GM10266 (cell line): ENCODE measurements at regions not wholly inside any gene's neighbourhood (a gene's known extent, or its start where the extent isn't known, plus 50 kb on each side); places are given as distances from the start of the nearest gene placed in this dataset.

ENCODE experiments used
- DNase-seq: peaks from one replicate; pipeline ENCODE4 v3.0.0; 2012; ENCODE audit errors: extremely low spot score
- CTCF ChIP-seq: IDR thresholded peaks from 2 replicates; pipeline ENCODE4 v1.5.1; 2012; ENCODE audit warnings: mild to moderate bottlenecking, low read depth; ENCODE audit not compliant: control insufficient read depth, insufficient read depth; ENCODE audit errors: missing control alignments

DNA sequence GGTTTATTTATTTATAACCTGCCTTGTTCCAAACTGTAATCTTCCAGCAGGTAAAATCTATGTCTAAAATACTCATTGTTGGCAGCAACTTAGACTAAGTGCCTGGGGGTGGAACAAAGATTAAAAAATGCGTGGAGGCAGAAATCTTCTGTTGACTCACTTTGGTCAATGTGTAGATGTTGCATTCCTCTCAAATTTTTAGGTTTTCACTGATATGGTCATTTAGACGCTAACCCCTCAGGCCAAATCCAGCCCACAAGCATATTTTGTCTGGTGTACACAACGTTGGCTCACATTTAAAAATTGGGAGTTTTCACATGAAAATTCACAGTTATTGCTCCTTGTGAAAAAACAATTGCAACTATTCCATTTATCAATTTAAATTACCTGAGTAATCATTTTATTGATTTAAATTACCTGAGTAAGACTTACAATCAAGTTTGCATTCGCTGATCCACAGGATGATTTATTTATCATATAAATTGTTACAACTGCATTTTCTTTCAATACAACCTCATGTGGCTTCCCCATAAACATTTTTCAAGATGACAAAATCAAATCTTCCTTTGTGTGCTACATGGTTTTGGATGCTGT lies 564.2 kb downstream of the TSN start:
- DNase-seq = no peak
- TF ChIP-seq CTCF = no peak

- no peak for TF ChIP-seq CTCF
- DNase-seq = no peak
Observed at GRCh38 chr2:122322815-122323214, 567.4 kb downstream of the TSN start.

DNA sequence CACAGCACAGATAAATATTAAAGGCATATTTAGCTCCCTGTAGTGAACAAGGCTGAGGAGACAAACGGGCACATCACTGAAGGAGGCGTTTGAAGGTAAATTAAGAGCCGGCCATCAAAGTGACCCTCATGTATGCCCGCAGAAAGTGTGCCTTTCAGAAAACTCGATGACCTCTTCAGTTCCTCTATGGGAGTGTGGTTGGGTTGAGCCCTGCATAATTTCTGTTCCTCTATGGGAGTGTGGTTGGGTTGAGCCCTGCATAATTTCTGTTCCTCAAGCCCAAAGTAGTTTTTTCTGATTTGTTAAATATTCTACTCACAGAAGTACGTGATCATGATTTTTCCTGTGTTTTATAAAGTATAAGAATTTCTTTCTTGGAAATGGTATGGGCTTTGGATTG lies 568.5 kb downstream of the TSN start:
- DNase-seq = no peak
- no peak for TF ChIP-seq CTCF

- no peak for DNase-seq
- TF ChIP-seq CTCF = no peak
Observed at GRCh38 chr2:122326471-122326870, 571.0 kb downstream of the TSN start.

DNA sequence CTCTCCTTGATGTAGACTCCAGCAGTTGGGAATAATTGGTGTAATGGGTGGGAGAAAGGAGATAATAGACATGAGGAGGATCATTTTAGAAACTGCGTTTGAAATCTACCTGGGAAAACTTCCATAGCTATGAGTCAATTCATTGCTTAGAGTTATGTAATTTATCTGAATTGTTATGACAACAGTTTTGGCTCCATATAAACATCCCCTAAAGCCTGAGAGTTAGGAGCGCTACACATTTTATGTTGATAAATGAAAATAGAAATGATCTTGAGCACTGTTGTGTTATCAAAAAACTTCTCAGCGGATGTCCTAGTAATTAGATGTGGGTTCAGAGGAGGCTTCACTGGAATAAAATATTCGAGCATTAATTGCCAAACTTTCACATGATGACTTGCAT lies 573.4 kb downstream of the TSN start:
- DNase-seq = no peak
- no peak for TF ChIP-seq CTCF

GRCh38 chr2:122329278-122329677 lies 573.8 kb downstream of the TSN start:
- DNase-seq = no peak
- TF ChIP-seq CTCF = no peak

DNA sequence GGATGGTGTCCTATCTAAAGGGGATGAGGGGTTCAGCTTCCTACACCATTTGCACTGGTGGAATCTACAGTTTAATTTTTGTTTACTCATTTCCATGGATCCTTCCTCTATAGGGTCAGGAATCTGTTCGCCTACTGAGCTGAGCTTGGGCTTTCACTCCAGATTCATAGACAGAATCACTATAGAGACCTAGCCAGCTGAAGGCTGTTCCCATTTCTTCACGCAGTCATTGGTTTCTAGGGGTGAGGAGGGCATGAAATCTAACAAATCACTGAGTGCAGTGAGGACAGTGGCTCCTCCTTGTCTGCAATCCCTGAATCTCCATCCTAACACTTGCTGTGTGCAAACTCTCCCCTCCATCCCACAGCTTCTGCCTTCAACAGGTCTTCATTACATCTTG lies 578.5 kb downstream of the TSN start:
- no peak for TF ChIP-seq CTCF
- no peak for DNase-seq

- no peak for DNase-seq
- TF ChIP-seq CTCF = no peak
Observed at GRCh38 chr2:122338000-122338399, 582.5 kb downstream of the TSN start.
